Transverse colon (tissue), 4 donors: ENCODE measurements at regions not wholly inside any gene's neighbourhood (a gene's known extent, or its start where the extent isn't known, plus 50 kb on each side); places are given as distances from the start of the nearest gene placed in this dataset.

Experiments used
- DNase-seq: peaks from one replicate; pipeline ENCODE4 v3.0.0-alpha.2; 2019
- H3K27ac ChIP-seq, 4 donors: fragments of 200-600 bp; sonication (generic); 2 replicates each; pipeline ENCODE4 v1.5.1; 2016 to 2018; ENCODE audit warnings: inconsistent platforms in 4 of 4
- H3K27me3 ChIP-seq: fragments of 200-600 bp; sonication (generic); 2 replicates; pipeline ENCODE4 v1.5.1; 2017; ENCODE audit warnings: inconsistent platforms
- H3K36me3 ChIP-seq, 4 donors: fragments of 200-600 bp; sonication (generic); 2 replicates each; pipeline ENCODE4 v1.5.1; 2017 to 2019; ENCODE audit warnings: inconsistent platforms in 4 of 4
- H3K4me1 ChIP-seq, 4 donors: fragments of 200-600 bp; sonication (generic); 2 replicates each; pipeline ENCODE4 v1.5.1; 2017 to 2020; ENCODE audit warnings: inconsistent platforms in 4 of 4
- H3K4me3 ChIP-seq, 4 donors: fragments of 200-600 bp; sonication (generic); 1 replicate in 1 of 4; 2 replicates in 3 of 4; pipeline versions ENCODE4 v1.5.1 to v1.6.1; 2017 to 2019; ENCODE audit warnings: inconsistent platforms in 4 of 4
- H3K9me3 ChIP-seq, 2 donors: fragments of 200-600 bp; sonication (generic); 2 replicates each; pipeline ENCODE4 v1.5.1; 2017 to 2019; ENCODE audit warnings: inconsistent platforms in 2 of 2
- CTCF ChIP-seq, 5 experiments: fragments of 200-600 bp in 3 of 5; fragments of 450-650 bp in 2 of 5; sonication (generic) in 3 of 5; IDR thresholded peaks; 1 replicate in 2 of 5; 2 replicates in 3 of 5; pipeline ENCODE4 v1.5.1; 2016 to 2017; ENCODE audit warnings: antibody characterized with exemption in 5 of 5, inconsistent platforms in 3 of 5, mild to moderate bottlenecking in 2 of 5, moderate library complexity in 1 of 5
- EP300 ChIP-seq: sonication (generic); formaldehyde crosslinking; IDR thresholded peaks from one replicate; pipeline ENCODE4 v1.6.1; 2017; ENCODE audit warnings: antibody characterized with exemption, low read depth
- POLR2A ChIP-seq: fragments of 450-650 bp; IDR thresholded peaks from one replicate; pipeline ENCODE4 v1.6.1; 2016; ENCODE audit warnings: antibody characterized with exemption, mild to moderate bottlenecking, moderate library complexity
- POLR2AphosphoS5 ChIP-seq, 3 donors: sonication (generic); formaldehyde crosslinking; IDR thresholded peaks; one replicate each; pipeline ENCODE4 v1.6.1; 2016; ENCODE audit warnings: antibody characterized with exemption in 3 of 3
- WGBS, 2 donors: methylation state at CpG; one replicate each; pipeline ENCODE4 v1.1.5; 2018; ENCODE audit warnings: low coverage in 1 of 2; 5-methylcytosine and 5-hydroxymethylcytosine counted together
- in situ Hi-C, 4 donors: fragments of 200-750 bp; cut with MboI; loops; one replicate each; pipeline versions ENCODE4 v1.15.0 to v1.15.1; 2017; ENCODE audit warnings: low sequenced_read_pairs in 3 of 4, low pct_ligation_motif_present in 1 of 4, low pct_unique_long_range_greater_than_20kb in 1 of 4
- intact Hi-C: fragments of 100-400 bp; cut with DNase I; formaldehyde crosslinking; loops from one replicate; pipeline ENCODE4 v1.15.1; 2023; ENCODE audit warnings: low total_unique reads

GRCh38 chr4:126446917-126447316, 1132.2 kb downstream of the FAT4 start:
- 88 to 90% methylated on average over 2 of the region's 2 CpGs for WGBS, 2 donors
- no peaks in the 10 kb centered on the region for H3K27me3 ChIP-seq
- no peak for DNase-seq
- TF ChIP-seq EP300: no peak
- TF ChIP-seq POLR2AphosphoS5 (IDR thresholded peaks at IDR 0.05): no peak
- H3K36me3 ChIP-seq: no peaks in the 10 kb centered on the region
- intact Hi-C loops (no loop called here), in situ Hi-C loops (no loop called here)
- H3K4me3 ChIP-seq: no peak overlapping the region
- H3K4me1 ChIP-seq: no peaks in the 10 kb centered on the region
- H3K27ac ChIP-seq: no peak overlapping the region
- H3K9me3 ChIP-seq: no peaks in the 10 kb centered on the region

GRCh38 chr4:126448086-126448845, 1133.5 kb downstream of the FAT4 start:
- Histone ChIP-seq H3K4me1 (no peaks in the 10 kb centered on the region), H3K9me3 (no peaks in the 10 kb centered on the region), H3K36me3 (no peaks in the 10 kb centered on the region), H3K4me3 (no peak overlapping the region), H3K27me3 (no peaks in the 10 kb centered on the region), H3K27ac (no peak overlapping the region)
- no peak for TF ChIP-seq POLR2AphosphoS5 (IDR thresholded peaks at IDR 0.05)
- TF ChIP-seq CTCF (IDR thresholded peaks at IDR 0.05): no peak
- TF ChIP-seq EP300: no peak
- TF ChIP-seq POLR2A: no peak
- 84 to 87% methylated on average over 7 of the region's 7 CpGs for WGBS, 2 donors
- intact Hi-C loops: no loop called here
- DNase-seq: no peak
- in situ Hi-C loops: no loop called here

- WGBS, 2 donors: 55 to 57% methylated on average over 2 of the region's 2 CpGs
- Histone ChIP-seq H3K4me1 (no peaks in the 10 kb centered on the region), H3K36me3 (no peaks in the 10 kb centered on the region), H3K9me3 (no peaks in the 10 kb centered on the region), H3K4me3 (no peak overlapping the region), H3K27ac (no peak overlapping the region), H3K27me3 (no peaks in the 10 kb centered on the region)
- no peak for DNase-seq
- intact Hi-C loops (no loop called here), in situ Hi-C loops (no loop called here)
- TF ChIP-seq CTCF (IDR thresholded peaks at IDR 0.05) (no peak), POLR2AphosphoS5 (IDR thresholded peaks at IDR 0.05) (no peak), POLR2A (no peak), EP300 (no peak)
These were observed 1136.6 kb downstream of the FAT4 start for GRCh38 chr4:126451237-126451873.

GRCh38 chr4:126455865-126456264, 1141.1 kb downstream of the FAT4 start:
- no peaks in the 10 kb centered on the region for H3K27me3 ChIP-seq
- TF ChIP-seq EP300 (no peak), POLR2AphosphoS5 (IDR thresholded peaks at IDR 0.05) (no peak), POLR2A (no peak), CTCF (IDR thresholded peaks at IDR 0.05) (no peak)
- in situ Hi-C loops (no loop called here), intact Hi-C loops (no loop called here)
- H3K9me3 ChIP-seq: no peaks in the 10 kb centered on the region
- H3K4me3 ChIP-seq: no peak overlapping the region
- WGBS, 2 donors: 75 to 83% methylated on average over 3 to 4 of the region's 4 CpGs
- H3K4me1 ChIP-seq: no peaks in the 10 kb centered on the region
- H3K27ac ChIP-seq: no peak overlapping the region
- no peaks in the 10 kb centered on the region for H3K36me3 ChIP-seq
- no peak for DNase-seq
